Naive thymus-derived CD4-positive, alpha-beta T cell (primary cell): ENCODE measurements at regions not wholly inside any gene's neighbourhood (a gene's known extent, or its start where the extent isn't known, plus 50 kb on each side); places are given as distances from the start of the nearest gene placed in this dataset.
"Not testable (repeated sequence)": the region's sequence is repeated elsewhere in the genome, so short reads cannot be mapped to it uniquely, and the experiment has no call there.

Source experiments
- ATAC-seq: fragments of 150-1000 bp; cut with Tn5 transposase; 2 replicates; pipeline ENCODE4 v1.10.0; 2021; ENCODE audit warnings: mild to moderate bottlenecking, moderate library complexity
- CTCF ChIA-PET: fragments of 350-600 bp; sonication (Branson Sonifier 250); formaldehyde crosslinking; loops from one replicate; lab custom pipeline; 2021; ENCODE audit warnings: antibody characterized with exemption; lab: Charles Lee
- POLR2A ChIA-PET: fragments of 350-600 bp; sonication (Branson Sonifier 250); formaldehyde crosslinking; loops from one replicate; lab custom pipeline; 2021; ENCODE audit warnings: antibody characterized with exemption, inconsistent platforms; lab: Charles Lee
- DNase-seq, 9 donors: peaks; one replicate each; pipeline versions ENCODE4 v3.0.0 to v3.0.0-alpha.2; 2020 to 2022; ENCODE audit warnings: mixed read lengths in 1 of 9
- H3K27ac ChIP-seq: one replicate; pipeline ENCODE4 v1.7.0; 2013; ENCODE audit warnings: mild to moderate bottlenecking, low read depth, low read length, moderate library complexity
- H3K27me3 ChIP-seq, 2 donors: one replicate each; pipeline ENCODE4 v1.7.0; 2013; ENCODE audit warnings: low read length in 2 of 2, mild to moderate bottlenecking in 2 of 2, moderate library complexity in 2 of 2; ENCODE audit not compliant: control insufficient read depth in 2 of 2, insufficient read depth in 2 of 2
- H3K36me3 ChIP-seq, 3 experiments: 1 replicate in 2 of 3; 2 replicates in 1 of 3; pipeline ENCODE4 v1.7.0; 2013; ENCODE audit warnings: low read length in 3 of 3, mild to moderate bottlenecking in 3 of 3, moderate library complexity in 1 of 3; ENCODE audit not compliant: insufficient read depth in 3 of 3, control insufficient read depth in 2 of 3
- H3K4me1 ChIP-seq, 2 donors: one replicate each; pipeline ENCODE4 v1.7.0; 2013; ENCODE audit warnings: low read length in 2 of 2, mild to moderate bottlenecking in 2 of 2, moderate library complexity in 1 of 2; ENCODE audit not compliant: control insufficient read depth in 2 of 2, insufficient read depth in 2 of 2
- H3K4me3 ChIP-seq: 2 replicates; pipeline ENCODE4 v1.7.0; 2013; ENCODE audit warnings: mild to moderate bottlenecking, low read length
- H3K9me3 ChIP-seq, 3 experiments: 1 replicate in 2 of 3; 2 replicates in 1 of 3; pipeline ENCODE4 v1.7.0; 2013; ENCODE audit warnings: low read length in 3 of 3; ENCODE audit not compliant: control insufficient read depth in 2 of 3
- H3K27ac Mint-ChIP-seq, 9 donors: one replicate each; pipeline ENCODE4 v1.8.0; 2020 to 2022; ENCODE audit warnings: mixed read lengths in 9 of 9, mild to moderate bottlenecking in 8 of 9, moderate library complexity in 5 of 9, inconsistent platforms in 2 of 9
- H3K27me3 Mint-ChIP-seq, 5 donors: one replicate each; pipeline ENCODE4 v1.8.0; 2021 to 2022; ENCODE audit warnings: mixed read lengths in 5 of 5, mild to moderate bottlenecking in 1 of 5
- H3K36me3 Mint-ChIP-seq, 5 donors: one replicate each; pipeline ENCODE4 v1.8.0; 2020 to 2022; ENCODE audit warnings: mixed read lengths in 5 of 5, mild to moderate bottlenecking in 3 of 5, inconsistent platforms in 1 of 5
- H3K4me1 Mint-ChIP-seq, 7 donors: one replicate each; pipeline ENCODE4 v1.8.0; 2020 to 2022; ENCODE audit warnings: mixed read lengths in 7 of 7, mild to moderate bottlenecking in 3 of 7, inconsistent platforms in 1 of 7
- H3K4me3 Mint-ChIP-seq, 10 donors: one replicate each; pipeline ENCODE4 v1.8.0; 2020 to 2022; ENCODE audit warnings: mild to moderate bottlenecking in 10 of 10, mixed read lengths in 10 of 10, moderate library complexity in 6 of 10, inconsistent platforms in 2 of 10
- H3K9me3 Mint-ChIP-seq, 11 donors: one replicate each; pipeline ENCODE4 v1.8.0; 2020 to 2022; ENCODE audit warnings: mixed read lengths in 11 of 11, mild to moderate bottlenecking in 4 of 11, inconsistent platforms in 1 of 11, moderate library complexity in 1 of 11
- intact Hi-C, 2 donors: fragments of 100-400 bp; cut with micrococcal nuclease; formaldehyde crosslinking; loops; one replicate each; pipeline ENCODE4 v1.15.1; 2023

GRCh38 chr2:234389661-234390060 lies 107.2 kb downstream of the ARL4C start:
- H3K27ac ChIP-seq, DNase-seq, H3K4me3 ChIP-seq, H3K4me3 Mint-ChIP-seq, CTCF ChIA-PET, ATAC-seq, H3K36me3 ChIP-seq, H3K27me3 Mint-ChIP-seq, H3K27me3 ChIP-seq, POLR2A ChIA-PET, H3K9me3 ChIP-seq: not testable (repeated sequence)
- Mint-ChIP-seq H3K36me3 (peaks cover 0 to 23% (median 3%) of the 10 kb centered on the region in 5 donors), H3K27ac (peak overlapping the region in 5 of 9 donors; percentile 12 to 64 (median 45)), H3K4me1 (peaks cover 27 to 62% (median 52%) of the 10 kb centered on the region in 7 donors), H3K9me3 (peaks cover 0 to 16% (median 1%) of the 10 kb centered on the region in 11 donors)
- intact Hi-C loops = loop anchor here in 1 of 2 donors (5.0 kb wide), 1 partner anchor 82 kb away; no protein-coding TSS in a partner anchor
- peaks cover 16 to 37% of the 10 kb centered on the region in 2 donors for H3K4me1 ChIP-seq

GRCh38 chr2:234388591-234388990 lies 108.3 kb downstream of the ARL4C start:
- intact Hi-C loops = no loop called here
- no peak overlapping the region for H3K27ac ChIP-seq
- H3K9me3 ChIP-seq = no peaks in the 10 kb centered on the region
- no peaks in the 10 kb centered on the region for H3K36me3 ChIP-seq
- Mint-ChIP-seq H3K4me1 (peaks cover 22 to 51% (median 41%) of the 10 kb centered on the region in 7 donors), H3K27ac (peak overlapping the region in 1 of 9 donors; percentile 52), H3K27me3 (no peaks in the 10 kb centered on the region), H3K4me3 (no peak overlapping the region), H3K36me3 (peaks cover 0 to 27% (median 3%) of the 10 kb centered on the region in 5 donors), H3K9me3 (peaks cover 0 to 18% (median 1%) of the 10 kb centered on the region in 11 donors)
- no peak for DNase-seq
- no peaks in the 10 kb centered on the region for H3K27me3 ChIP-seq
- no peak for ATAC-seq
- no peak overlapping the region for H3K4me3 ChIP-seq
- POLR2A ChIA-PET = interaction anchor here (0.6 to 1.4 kb wide), 3 partner anchors 12 to 43 kb away, joined by 3 to 4 read pairs (median 3); no protein-coding TSS in a partner anchor
- CTCF ChIA-PET = no interaction called here
- H3K4me1 ChIP-seq = peaks cover 6 to 26% of the 10 kb centered on the region in 2 donors

GRCh38 chr2:234386971-234387370 lies 109.9 kb downstream of the ARL4C start:
- POLR2A ChIA-PET = interaction anchor here (0.6 to 1.4 kb wide), 2 partner anchors 14 to 108 kb away, joined by 3 read pairs; no protein-coding TSS in a partner anchor
- intact Hi-C loops = no loop called here

GRCh38 chr2:234382131-234382530 lies 114.8 kb downstream of the ARL4C start:
- peak overlapping the region in 1 of 9 donors; percentile 15 for H3K27ac Mint-ChIP-seq
- ATAC-seq = no peak

More at GRCh38 chr2:234386971-234387370, 109.9 kb downstream of the ARL4C start:
- Histone ChIP-seq H3K4me3 (no peak overlapping the region), H3K9me3 (no peaks in the 10 kb centered on the region), H3K27ac (no peak overlapping the region), H3K36me3 (no peaks in the 10 kb centered on the region), H3K4me1 (peaks cover 0 to 11% of the 10 kb centered on the region in 2 donors), H3K27me3 (no peaks in the 10 kb centered on the region)
- DNase-seq (no peak), ATAC-seq (no peak)
- CTCF ChIA-PET = no interaction called here
- Mint-ChIP-seq H3K27me3 (no peaks in the 10 kb centered on the region), H3K36me3 (peaks cover 0 to 27% (median 3%) of the 10 kb centered on the region in 5 donors), H3K4me1 (peaks cover 13 to 35% (median 25%) of the 10 kb centered on the region in 7 donors), H3K27ac (peak overlapping the region in 2 of 9 donors; percentile 9 to 68), H3K9me3 (peaks cover 0 to 18% (median 1%) of the 10 kb centered on the region in 11 donors), H3K4me3 (no peak overlapping the region)

GRCh38 chr2:234378958-234379357 lies 117.9 kb downstream of the ARL4C start:
- H3K4me3 ChIP-seq, intact Hi-C loops, H3K27me3 ChIP-seq, H3K36me3 ChIP-seq, H3K27me3 Mint-ChIP-seq, ATAC-seq, CTCF ChIA-PET, H3K36me3 Mint-ChIP-seq, DNase-seq, H3K27ac ChIP-seq, H3K9me3 Mint-ChIP-seq, H3K27ac Mint-ChIP-seq, H3K9me3 ChIP-seq: not testable (repeated sequence)
- peak overlapping the region in 1 of 10 donors; percentile 9 for H3K4me3 Mint-ChIP-seq
- peaks cover 4 to 34% (median 23%) of the 10 kb centered on the region in 7 donors for H3K4me1 Mint-ChIP-seq
- POLR2A ChIA-PET = interaction anchor here (1.0 kb wide), 1 partner anchor 67 kb away, joined by 3 read pairs; no protein-coding TSS in a partner anchor
- peaks cover 0 to 10% of the 10 kb centered on the region in 2 donors for H3K4me1 ChIP-seq

More at GRCh38 chr2:234382131-234382530, 114.8 kb downstream of the ARL4C start:
- no peaks in the 10 kb centered on the region for H3K36me3 ChIP-seq
- no peaks in the 10 kb centered on the region for H3K27me3 ChIP-seq
- Mint-ChIP-seq H3K36me3 (peaks cover 0 to 14% (median 0%) of the 10 kb centered on the region in 5 donors), H3K27me3 (no peaks in the 10 kb centered on the region), H3K4me3 (no peak overlapping the region), H3K4me1 (peaks cover 6 to 26% (median 13%) of the 10 kb centered on the region in 7 donors), H3K9me3 (peaks cover 0 to 6% (median 0%) of the 10 kb centered on the region in 11 donors)
- ChIA-PET POLR2A (interaction anchor here (0.7 to 1.5 kb wide), 4 partner anchors 9 to 72 kb away, joined by 5 read pairs; no protein-coding TSS in a partner anchor), CTCF (no interaction called here)
- H3K9me3 ChIP-seq = no peaks in the 10 kb centered on the region
- DNase-seq = no peak
- H3K4me3 ChIP-seq = no peak overlapping the region
- intact Hi-C loops = no loop called here
- H3K4me1 ChIP-seq = no peaks in the 10 kb centered on the region
- H3K27ac ChIP-seq = no peak overlapping the region

DNA sequence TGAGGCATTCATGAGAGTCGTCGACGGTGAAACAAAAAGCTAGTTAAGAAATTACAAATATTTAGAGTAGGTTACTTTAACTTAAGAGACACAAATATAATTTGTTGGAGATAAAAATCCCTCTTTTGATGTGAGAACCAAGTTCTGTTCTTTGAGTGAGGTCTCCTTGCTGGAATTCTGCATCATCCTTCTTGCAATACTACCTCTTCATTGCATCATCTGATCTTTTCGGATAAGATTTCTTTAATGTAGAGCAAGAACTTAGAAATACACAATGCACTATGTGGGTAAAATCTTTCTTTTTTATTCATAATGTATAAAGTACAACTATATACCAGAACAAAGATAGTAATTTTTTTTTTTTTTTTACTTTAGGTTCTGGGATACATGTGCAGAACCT lies 118.4 kb downstream of the ARL4C start:
- H3K9me3 ChIP-seq = no peaks in the 10 kb centered on the region
- H3K27me3 ChIP-seq = no peaks in the 10 kb centered on the region
- H3K36me3 ChIP-seq = no peaks in the 10 kb centered on the region
- Mint-ChIP-seq H3K4me1 (peaks cover 4 to 39% (median 28%) of the 10 kb centered on the region in 7 donors), H3K36me3 (peaks cover 0 to 3% (median 0%) of the 10 kb centered on the region in 5 donors), H3K4me3 (no peak overlapping the region), H3K27me3 (no peaks in the 10 kb centered on the region), H3K27ac (no peak overlapping the region), H3K9me3 (peaks cover 0 to 5% (median 0%) of the 10 kb centered on the region in 11 donors)
- no peak overlapping the region for H3K4me3 ChIP-seq
- ChIA-PET POLR2A (no interaction called here), CTCF (interaction anchor here (0.6 kb wide), 1 partner anchor 123 kb away, joined by 3 read pairs; no protein-coding TSS in a partner anchor)
- H3K27ac ChIP-seq = no peak overlapping the region
- peaks cover 0 to 15% of the 10 kb centered on the region in 2 donors for H3K4me1 ChIP-seq
- ATAC-seq = no peak
- intact Hi-C loops = no loop called here
- DNase-seq = no peak
